Uterus (tissue), 3 donors: ENCODE measurements at regions not wholly inside any gene's neighbourhood (a gene's known extent, or its start where the extent isn't known, plus 50 kb on each side); places are given as distances from the start of the nearest gene placed in this dataset.
"Not testable (repeated sequence)": the region's sequence is repeated elsewhere in the genome, so short reads cannot be mapped to it uniquely, and the experiment has no call there.

ENCODE experiments used
- DNase-seq, 2 donors: peaks; one replicate each; pipeline ENCODE4 v3.0.0-alpha.2; 2019 to 2020
- H3K27ac ChIP-seq, 2 donors: fragments of 200-600 bp; sonication (generic); 1 replicate in 1 of 2; 2 replicates in 1 of 2; pipeline ENCODE4 v1.5.1; 2016 to 2018
- H3K27me3 ChIP-seq, 2 donors: fragments of 200-600 bp; sonication (generic); one replicate each; pipeline ENCODE4 v1.5.1; 2018 to 2019; ENCODE audit warnings: control low read depth in 1 of 2
- H3K36me3 ChIP-seq, 2 donors: fragments of 200-600 bp; sonication (generic); one replicate each; pipeline ENCODE4 v1.5.1; 2019; ENCODE audit warnings: control low read depth in 1 of 2
- H3K4me1 ChIP-seq, 2 donors: fragments of 200-600 bp; sonication (generic); one replicate each; pipeline ENCODE4 v1.5.1; 2018 to 2019; ENCODE audit warnings: control low read depth in 1 of 2
- H3K4me3 ChIP-seq, 2 donors: fragments of 200-600 bp; sonication (generic); 1 replicate in 1 of 2; 2 replicates in 1 of 2; pipeline ENCODE4 v1.5.1; 2018 to 2019; ENCODE audit warnings: mild to moderate bottlenecking in 1 of 2
- H3K9me3 ChIP-seq, 2 donors: fragments of 200-600 bp; sonication (generic); one replicate each; pipeline ENCODE4 v1.5.1; 2019; ENCODE audit warnings: control low read depth in 1 of 2
- intact Hi-C: fragments of 100-400 bp; cut with DNase I; formaldehyde crosslinking; loops from one replicate; pipeline ENCODE4 v1.15.1; 2023; ENCODE audit warnings: low total_unique reads
- donor health status: DM: yes; HTN: yes; CAD: no.

- H3K27me3 ChIP-seq, H3K4me1 ChIP-seq, H3K4me3 ChIP-seq, DNase-seq, H3K9me3 ChIP-seq, H3K36me3 ChIP-seq, intact Hi-C loops, H3K27ac ChIP-seq: not testable (repeated sequence)
Measured at GRCh38 chr2:87498854-87499238, 249.0 kb upstream of the PLGLB2 start.

GRCh38 chr2:87499860-87500259 is 248.0 kb upstream of the PLGLB2 start:
- H3K27me3 ChIP-seq, H3K4me1 ChIP-seq, H3K4me3 ChIP-seq, H3K36me3 ChIP-seq, H3K9me3 ChIP-seq, DNase-seq, H3K27ac ChIP-seq, intact Hi-C loops: not testable (repeated sequence)

GRCh38 chr2:87500421-87500820 is 247.5 kb upstream of the PLGLB2 start:
- DNase-seq, H3K27ac ChIP-seq, H3K9me3 ChIP-seq, H3K36me3 ChIP-seq, intact Hi-C loops, H3K4me3 ChIP-seq, H3K4me1 ChIP-seq, H3K27me3 ChIP-seq: not testable (repeated sequence)

GRCh38 chr2:87500951-87501350 is 246.9 kb upstream of the PLGLB2 start:
- H3K4me3 ChIP-seq, H3K27ac ChIP-seq, H3K4me1 ChIP-seq, H3K9me3 ChIP-seq, H3K36me3 ChIP-seq, intact Hi-C loops, DNase-seq, H3K27me3 ChIP-seq: not testable (repeated sequence)

- DNase-seq, H3K4me1 ChIP-seq, H3K36me3 ChIP-seq: not testable (repeated sequence)
Measured at GRCh38 chr2:87502948-87503347, 244.9 kb upstream of the PLGLB2 start.

GRCh38 chr2:87505239-87505638 is 242.6 kb upstream of the PLGLB2 start:
- H3K27ac ChIP-seq, H3K9me3 ChIP-seq, H3K4me1 ChIP-seq, H3K36me3 ChIP-seq, DNase-seq, H3K4me3 ChIP-seq, intact Hi-C loops, H3K27me3 ChIP-seq: not testable (repeated sequence)

More at GRCh38 chr2:87502948-87503347, 244.9 kb upstream of the PLGLB2 start:
- H3K9me3 ChIP-seq, H3K4me3 ChIP-seq, H3K27me3 ChIP-seq, H3K27ac ChIP-seq, intact Hi-C loops: not testable (repeated sequence)

- H3K27ac ChIP-seq, H3K27me3 ChIP-seq, H3K4me3 ChIP-seq, H3K9me3 ChIP-seq, intact Hi-C loops, H3K4me1 ChIP-seq, DNase-seq, H3K36me3 ChIP-seq: not testable (repeated sequence)
Measured at GRCh38 chr2:87505909-87506308, 242.0 kb upstream of the PLGLB2 start.

GRCh38 chr2:87507378-87508348 is 240.2 kb upstream of the PLGLB2 start:
- not testable (repeated sequence) for H3K27ac ChIP-seq, H3K27me3 ChIP-seq

GRCh38 chr2:87511195-87511778 is 236.6 kb upstream of the PLGLB2 start:
- not testable (repeated sequence) for H3K36me3 ChIP-seq, H3K27ac ChIP-seq, DNase-seq

More at GRCh38 chr2:87507378-87508348, 240.2 kb upstream of the PLGLB2 start:
- intact Hi-C loops, DNase-seq, H3K4me3 ChIP-seq, H3K36me3 ChIP-seq, H3K4me1 ChIP-seq, H3K9me3 ChIP-seq: not testable (repeated sequence)

GRCh38 chr2:87512864-87513530 is 234.9 kb upstream of the PLGLB2 start:
- H3K27ac ChIP-seq, H3K4me3 ChIP-seq, H3K4me1 ChIP-seq, H3K36me3 ChIP-seq, intact Hi-C loops, DNase-seq, H3K27me3 ChIP-seq, H3K9me3 ChIP-seq: not testable (repeated sequence)

More at GRCh38 chr2:87511195-87511778, 236.6 kb upstream of the PLGLB2 start:
- H3K4me3 ChIP-seq, H3K27me3 ChIP-seq, H3K9me3 ChIP-seq, intact Hi-C loops, H3K4me1 ChIP-seq: not testable (repeated sequence)

- H3K27ac ChIP-seq, H3K4me1 ChIP-seq, H3K36me3 ChIP-seq, H3K27me3 ChIP-seq, H3K4me3 ChIP-seq, H3K9me3 ChIP-seq, DNase-seq, intact Hi-C loops: not testable (repeated sequence)
Measured at GRCh38 chr2:87514034-87514433, 233.9 kb upstream of the PLGLB2 start.

GRCh38 chr2:87514515-87514914 is 233.4 kb upstream of the PLGLB2 start:
- H3K9me3 ChIP-seq, intact Hi-C loops, H3K4me1 ChIP-seq, H3K36me3 ChIP-seq, H3K4me3 ChIP-seq, H3K27me3 ChIP-seq, DNase-seq, H3K27ac ChIP-seq: not testable (repeated sequence)

- H3K36me3 ChIP-seq, H3K27ac ChIP-seq, H3K4me3 ChIP-seq, intact Hi-C loops, H3K4me1 ChIP-seq, DNase-seq, H3K27me3 ChIP-seq, H3K9me3 ChIP-seq: not testable (repeated sequence)
Measured at GRCh38 chr2:87515226-87515625, 232.7 kb upstream of the PLGLB2 start.
